GM20000 (cell line): ENCODE measurements at regions not wholly inside any gene's neighbourhood (a gene's known extent, or its start where the extent isn't known, plus 50 kb on each side); places are given as distances from the start of the nearest gene placed in this dataset.
A peak's percentile ranks its signal among the peaks of the same experiment; 100 is the strongest.

Experiments
- DNase-seq: peaks from one replicate; pipeline ENCODE4 v3.0.0; 2012; ENCODE audit warnings: low spot score
- TF ChIP-seq, protein P1 (sequence below): IDR thresholded peaks from 2 replicates; pipeline ENCODE4 v1.5.1; 2012; ENCODE audit warnings: mild to moderate bottlenecking, control low read depth; ENCODE audit errors: extremely low read depth, missing control alignments

DNA sequence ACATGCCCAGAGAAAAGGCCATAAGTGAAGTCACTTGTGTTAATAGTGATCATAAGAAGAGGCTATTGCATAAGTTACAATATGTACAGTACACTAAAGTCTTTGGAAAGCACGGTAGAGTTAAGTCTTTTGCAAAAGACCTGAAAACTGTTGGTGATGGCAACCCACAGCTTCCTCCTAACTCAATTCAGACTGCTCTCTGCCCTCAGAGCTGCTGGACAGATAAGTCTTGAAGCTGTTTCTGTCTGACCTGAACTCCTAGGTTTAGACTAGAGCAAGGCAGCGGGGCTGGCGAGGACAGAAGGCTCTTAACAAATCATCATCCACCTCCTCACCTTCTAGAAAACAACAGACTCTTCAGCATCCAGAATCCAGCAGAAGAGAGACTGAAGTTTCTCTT is 125.4 kb downstream of the CD24 start:
- TF ChIP-seq, protein P1, sequence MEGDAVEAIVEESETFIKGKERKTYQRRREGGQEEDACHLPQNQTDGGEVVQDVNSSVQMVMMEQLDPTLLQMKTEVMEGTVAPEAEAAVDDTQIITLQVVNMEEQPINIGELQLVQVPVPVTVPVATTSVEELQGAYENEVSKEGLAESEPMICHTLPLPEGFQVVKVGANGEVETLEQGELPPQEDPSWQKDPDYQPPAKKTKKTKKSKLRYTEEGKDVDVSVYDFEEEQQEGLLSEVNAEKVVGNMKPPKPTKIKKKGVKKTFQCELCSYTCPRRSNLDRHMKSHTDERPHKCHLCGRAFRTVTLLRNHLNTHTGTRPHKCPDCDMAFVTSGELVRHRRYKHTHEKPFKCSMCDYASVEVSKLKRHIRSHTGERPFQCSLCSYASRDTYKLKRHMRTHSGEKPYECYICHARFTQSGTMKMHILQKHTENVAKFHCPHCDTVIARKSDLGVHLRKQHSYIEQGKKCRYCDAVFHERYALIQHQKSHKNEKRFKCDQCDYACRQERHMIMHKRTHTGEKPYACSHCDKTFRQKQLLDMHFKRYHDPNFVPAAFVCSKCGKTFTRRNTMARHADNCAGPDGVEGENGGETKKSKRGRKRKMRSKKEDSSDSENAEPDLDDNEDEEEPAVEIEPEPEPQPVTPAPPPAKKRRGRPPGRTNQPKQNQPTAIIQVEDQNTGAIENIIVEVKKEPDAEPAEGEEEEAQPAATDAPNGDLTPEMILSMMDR: no peak
- DNase-seq: peak; percentile 19

DNA sequence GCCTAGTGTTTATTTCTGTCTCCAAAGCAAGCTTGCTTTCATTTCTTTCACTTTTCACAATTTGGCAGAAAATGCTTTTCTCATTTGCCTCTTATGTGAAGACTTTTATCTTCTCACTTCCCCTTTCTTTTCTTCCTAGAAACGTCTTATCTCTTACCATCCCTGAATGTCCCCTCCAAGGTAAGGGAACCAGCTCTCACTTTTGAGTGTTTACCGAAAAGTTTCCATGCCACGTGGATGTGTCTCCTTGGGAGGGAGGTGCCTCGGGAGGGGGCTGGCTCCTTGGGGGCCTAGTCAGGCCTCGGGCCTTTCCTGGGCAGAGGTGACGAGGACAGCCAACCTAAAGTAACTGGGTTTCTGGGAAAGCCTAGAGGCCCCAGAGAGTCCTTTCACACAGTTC is 127.4 kb downstream of the CD24 start:
- peak; percentile 39 for DNase-seq
- TF ChIP-seq, protein P1: no peak

DNA sequence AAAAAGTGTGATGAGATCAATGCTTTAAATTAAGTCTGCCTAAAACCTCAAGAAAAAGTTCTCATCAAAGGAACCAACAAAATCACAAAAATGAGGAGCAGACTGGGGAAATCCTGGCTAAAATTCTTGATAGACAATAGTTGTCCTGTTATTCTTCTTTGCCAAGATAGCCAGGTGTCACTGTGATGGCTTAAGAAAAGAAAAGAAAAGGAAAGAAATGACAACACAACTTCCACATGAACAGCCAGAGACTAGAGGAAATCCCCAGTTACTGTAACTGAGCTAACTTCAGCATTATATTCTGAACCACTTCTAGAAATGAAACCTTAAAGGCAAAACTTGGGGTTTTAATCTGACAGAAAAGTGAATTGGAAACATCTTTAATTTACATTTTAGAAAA is 129.6 kb downstream of the CD24 start:
- DNase-seq: peak; percentile 62
- TF ChIP-seq, protein P1: no peak

DNA sequence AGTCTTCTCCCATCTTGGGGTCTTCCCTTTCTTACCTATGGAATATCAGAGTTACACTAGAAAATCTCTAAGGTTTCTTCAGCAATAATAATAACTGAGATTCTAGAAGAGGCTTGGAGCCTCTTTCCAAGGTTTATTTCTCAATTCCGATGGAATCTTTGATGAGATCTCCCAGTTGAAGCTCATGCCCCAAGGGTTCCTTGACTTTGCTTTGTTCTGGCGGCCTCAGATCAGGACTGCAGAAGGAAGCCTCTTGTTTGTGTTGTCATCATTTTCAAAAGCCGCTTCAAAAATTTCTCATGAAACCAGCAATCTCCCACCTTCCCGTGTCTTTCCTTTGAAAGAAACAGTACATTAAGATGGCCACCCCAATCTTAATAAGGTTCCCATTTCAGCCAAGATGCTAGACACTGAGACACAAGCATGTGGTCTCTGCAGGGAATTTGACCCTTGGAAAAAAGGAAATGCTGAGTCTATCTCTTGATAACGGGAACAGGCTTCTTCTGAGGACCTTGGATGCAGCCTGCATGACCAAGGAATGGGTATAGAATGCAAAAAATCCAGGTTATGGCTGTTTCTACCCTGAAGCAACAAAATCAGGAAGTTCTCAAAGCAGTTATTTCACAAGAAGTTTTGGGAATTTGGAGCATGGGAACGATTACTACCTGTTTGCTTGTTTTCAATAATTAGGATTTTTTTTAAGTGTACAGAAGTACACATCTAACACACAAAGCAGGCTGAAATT is 141.6 kb downstream of the CD24 start:
- TF ChIP-seq, protein P1: no peak
- DNase-seq: no peak

DNA sequence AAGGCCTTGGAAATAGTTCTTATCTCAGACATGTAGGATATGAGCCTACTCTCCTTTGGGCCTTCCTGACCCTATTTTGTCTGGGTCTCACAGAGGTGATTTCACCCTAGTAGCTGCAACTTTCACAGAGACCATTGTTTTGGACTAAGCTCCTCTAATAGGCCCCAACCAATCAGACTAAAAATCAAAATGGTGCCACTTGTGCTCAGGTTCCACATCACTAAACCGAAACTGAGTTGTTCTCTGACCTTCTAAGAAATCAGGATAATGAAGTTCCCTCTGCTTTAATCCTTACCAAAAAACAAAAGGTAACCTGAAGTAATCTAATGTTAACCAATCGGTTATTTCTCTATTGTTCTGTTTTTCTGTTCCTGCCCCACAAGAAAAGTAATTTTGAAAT is 143.6 kb downstream of the CD24 start:
- TF ChIP-seq, protein P1: no peak
- no peak for DNase-seq

DNA sequence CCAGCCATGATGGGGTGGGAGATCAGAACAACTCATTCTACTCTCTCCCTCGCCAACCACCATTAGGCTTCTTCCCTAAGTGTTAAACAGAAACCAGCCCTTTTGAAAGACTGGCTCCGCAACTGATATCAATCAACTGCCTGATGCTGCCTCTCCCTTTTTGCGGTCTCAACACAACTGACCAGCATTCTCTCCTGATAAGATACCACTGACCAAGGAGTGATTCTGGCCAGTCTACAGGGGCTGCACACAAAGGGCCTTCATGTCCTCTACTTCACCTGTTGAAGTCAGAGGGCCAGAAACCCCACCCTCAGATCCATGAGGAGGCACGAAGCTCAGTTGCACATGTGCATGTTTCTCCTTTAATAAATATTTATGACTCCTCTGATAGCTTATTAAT is 145.1 kb downstream of the CD24 start:
- no peak for DNase-seq
- TF ChIP-seq, protein P1: no peak

DNA sequence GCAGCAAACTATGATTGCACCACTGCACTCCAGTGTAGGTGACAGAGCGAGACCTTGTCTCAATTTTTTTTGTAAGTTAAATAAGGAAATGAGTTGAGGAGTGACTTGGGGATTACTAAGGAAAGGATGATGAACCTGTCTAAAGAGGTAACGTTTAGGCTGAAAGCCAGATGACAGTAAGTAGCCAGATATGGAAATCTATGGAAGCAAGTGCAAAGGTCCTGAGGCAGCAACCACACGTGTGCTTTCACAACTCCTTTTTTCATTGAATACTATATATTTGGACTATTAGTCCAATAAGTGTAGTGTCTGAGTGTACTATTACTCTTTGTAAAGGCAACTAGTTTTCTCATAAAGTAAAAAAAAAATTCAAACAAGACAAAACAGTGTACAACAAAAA is 147.4 kb downstream of the CD24 start:
- TF ChIP-seq, protein P1: no peak
- DNase-seq: no peak
